ENCODE measurements at regions not wholly inside any gene's neighbourhood (a gene's known extent, or its start where the extent isn't known, plus 50 kb on each side); places are given as distances from the start of the nearest gene placed in this dataset.

- no peak for TF ChIP-seq ZNF398 (tag by site-specific recombination; IDR thresholded peaks at IDR 0.05)
Measured at GRCh38 chr2:199207011-199207410, 250.7 kb downstream of the SATB2 start (continued).

DNA sequence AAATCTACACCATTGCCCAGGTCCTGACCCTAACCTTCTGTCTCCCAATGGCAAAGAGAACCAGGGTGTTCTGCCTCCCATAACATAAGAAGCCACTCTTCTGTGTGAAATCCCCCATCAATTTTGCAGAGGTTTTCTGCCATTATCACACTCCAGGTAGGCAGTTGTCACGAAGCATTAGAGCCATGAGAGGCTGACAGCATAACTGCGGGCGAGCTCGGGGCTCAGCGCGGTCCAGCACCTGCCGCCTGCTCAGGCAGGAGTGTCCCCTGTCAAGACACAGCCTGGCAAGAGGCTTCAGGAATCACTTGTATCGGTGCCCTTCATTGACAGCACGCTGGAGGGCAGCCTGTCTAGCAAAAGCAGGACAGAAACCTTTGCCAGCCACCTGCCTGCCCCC, 251.2 kb downstream of the SATB2 start:
- no peak for TF ChIP-seq GLI4 (tag by site-specific recombination; IDR thresholded peaks at IDR 0.05)
- no peak for TF ChIP-seq ZNF843 (tag by site-specific recombination; IDR thresholded peaks at IDR 0.05)
- TF ChIP-seq ATF2 (tag by site-specific recombination; IDR thresholded peaks at IDR 0.05; ENCODE audit: low read depth): no peak
- TF ChIP-seq ZNF701 (tag by site-specific recombination; IDR thresholded peaks at IDR 0.05): no peak
- Histone ChIP-seq H3K4me1 (ENCODE audit: control insufficient read depth, insufficient read depth, low read length) (no peaks in the 10 kb centered on the region), H3K27ac (ENCODE audit: extremely low read depth, low read depth, low read length) (no peak overlapping the region), H3K9me3 (ENCODE audit: control insufficient read depth, insufficient read depth, low read depth, low read length) (no peaks in the 10 kb centered on the region), H3K4me3 (ENCODE audit: low read depth, low read length) (no peak overlapping the region), H3K36me3 (ENCODE audit: control insufficient read depth in 2 of 2, insufficient read depth in 1 of 2, low read length in 2 of 2) (no peaks in the 10 kb centered on the region)
- CTCF ChIA-PET: no interaction called here
- POLR2A ChIA-PET: no interaction called here

- H3K4me1 ChIP-seq (ENCODE audit: control insufficient read depth, insufficient read depth, low read length): no peaks in the 10 kb centered on the region
- H3K4me3 ChIP-seq (ENCODE audit: low read depth, low read length): no peak overlapping the region
- H3K27ac ChIP-seq (ENCODE audit: extremely low read depth, low read depth, low read length): no peak overlapping the region
- H3K9me3 ChIP-seq (ENCODE audit: control insufficient read depth, insufficient read depth, low read depth, low read length): no peaks in the 10 kb centered on the region
- H3K36me3 ChIP-seq (ENCODE audit: control insufficient read depth in 2 of 2, insufficient read depth in 1 of 2, low read length in 2 of 2): no peaks in the 10 kb centered on the region
- no peak for TF ChIP-seq ZNF394 (tag by site-specific recombination; IDR thresholded peaks at IDR 0.05; ENCODE audit: borderline replicate concordance)
- no peak for TF ChIP-seq ZNF175 (tag by site-specific recombination; IDR thresholded peaks at IDR 0.05)
- no peak for TF ChIP-seq SP3 (tag by site-specific recombination; IDR thresholded peaks at IDR 0.05)
- no peak for TF ChIP-seq ZSCAN30 (tag by site-specific recombination; IDR thresholded peaks at IDR 0.05)
- TF ChIP-seq TCF7L2 (IDR thresholded peaks at IDR 0.05; ENCODE audit: borderline replicate concordance, low read depth, low read length): no peak
- TF ChIP-seq, protein P1, sequence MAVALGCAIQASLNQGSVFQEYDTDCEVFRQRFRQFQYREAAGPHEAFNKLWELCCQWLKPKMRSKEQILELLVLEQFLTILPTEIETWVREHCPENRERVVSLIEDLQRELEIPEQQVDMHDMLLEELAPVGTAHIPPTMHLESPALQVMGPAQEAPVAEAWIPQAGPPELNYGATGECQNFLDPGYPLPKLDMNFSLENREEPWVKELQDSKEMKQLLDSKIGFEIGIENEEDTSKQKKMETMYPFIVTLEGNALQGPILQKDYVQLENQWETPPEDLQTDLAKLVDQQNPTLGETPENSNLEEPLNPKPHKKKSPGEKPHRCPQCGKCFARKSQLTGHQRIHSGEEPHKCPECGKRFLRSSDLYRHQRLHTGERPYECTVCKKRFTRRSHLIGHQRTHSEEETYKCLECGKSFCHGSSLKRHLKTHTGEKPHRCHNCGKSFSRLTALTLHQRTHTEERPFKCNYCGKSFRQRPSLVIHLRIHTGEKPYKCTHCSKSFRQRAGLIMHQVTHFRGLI (tag by site-specific recombination; IDR thresholded peaks at IDR 0.05): no peak
- TF ChIP-seq ZNF433 (tag by site-specific recombination; IDR thresholded peaks at IDR 0.05; ENCODE audit: low read depth): no peak
- TF ChIP-seq ZNF510 (tag by site-specific recombination; IDR thresholded peaks at IDR 0.05; ENCODE audit: insufficient replicate concordance): no peak
- TF ChIP-seq EGR2 (tag by site-specific recombination; IDR thresholded peaks at IDR 0.05; ENCODE audit: low read depth): no peak
- no peak for TF ChIP-seq ZNF16 (tag by site-specific recombination; IDR thresholded peaks at IDR 0.05; ENCODE audit: low read depth)
- no peak for TF ChIP-seq SCRT1 (tag by site-specific recombination; IDR thresholded peaks at IDR 0.05; ENCODE audit: borderline replicate concordance)
- no peak for TF ChIP-seq ZNF114 (tag by site-specific recombination; IDR thresholded peaks at IDR 0.05)
- no peak for TF ChIP-seq ZNF24 (tag by site-specific recombination; IDR thresholded peaks at IDR 0.05)
- no peak for TF ChIP-seq RBAK (tag by site-specific recombination; IDR thresholded peaks at IDR 0.05)
- no peak for TF ChIP-seq ZNF140 (tag by site-specific recombination; IDR thresholded peaks at IDR 0.05)
- no peak for TF ChIP-seq ZNF501 (tag by site-specific recombination; IDR thresholded peaks at IDR 0.05)
- no peak for TF ChIP-seq ZNF488 (tag by site-specific recombination; IDR thresholded peaks at IDR 0.05)
- ChIA-PET CTCF (no interaction called here), POLR2A (no interaction called here)
Measured at GRCh38 chr2:199202964-199203363, 254.8 kb downstream of the SATB2 start.
